ENCODE measurements at regions not wholly inside any gene's neighbourhood (a gene's known extent, or its start where the extent isn't known, plus 50 kb on each side); places are given as distances from the start of the nearest gene placed in this dataset.
"Not testable (repeated sequence)": the region's sequence is repeated elsewhere in the genome, so short reads cannot be mapped to it uniquely, and the experiment has no call there.

DNA sequence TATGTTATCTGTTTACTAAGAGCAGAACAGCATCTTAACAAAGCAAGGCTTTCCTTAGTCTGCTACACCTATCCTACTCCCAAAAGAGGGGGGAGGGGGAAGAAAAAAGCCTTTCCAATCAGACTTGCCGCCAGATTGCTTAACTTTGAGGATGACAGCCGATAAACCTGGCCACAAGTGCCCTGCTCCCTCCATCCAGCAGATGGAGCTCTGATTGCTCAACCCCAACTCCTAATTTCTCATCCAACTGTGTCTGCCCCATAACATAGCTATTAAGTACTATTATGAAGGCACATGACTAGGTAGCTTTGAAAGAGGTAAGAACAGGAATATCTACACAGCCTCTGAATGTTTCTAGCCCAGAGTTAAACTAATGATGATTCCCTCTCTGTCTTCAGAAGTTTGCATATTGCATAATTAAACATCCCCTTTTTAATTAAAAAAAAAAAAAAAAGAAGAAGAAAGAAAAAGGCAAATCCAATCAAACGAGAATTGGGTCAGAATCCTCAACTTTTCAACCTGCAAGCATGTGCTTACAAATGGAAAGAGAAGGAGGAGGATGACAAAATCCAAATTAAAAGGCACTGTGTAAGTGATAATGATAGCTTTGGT lies 247.4 kb downstream of the GALC start:
- no peak overlapping the region for H3K4me3 ChIP-seq (ENCODE audit: low read length in 2 of 2)
- no peaks in the 10 kb centered on the region for H3K9me3 ChIP-seq (ENCODE audit: control insufficient read depth in 2 of 2, low read length in 2 of 2)
- H3K4me1 ChIP-seq (ENCODE audit: control insufficient read depth in 2 of 2, insufficient read depth in 2 of 2, low read length in 2 of 2): no peaks in the 10 kb centered on the region

GRCh38 chr14:87734577-87735360 lies 258.2 kb downstream of the GALC start:
- not testable (repeated sequence) for H3K4me1 ChIP-seq (ENCODE audit: control insufficient read depth in 2 of 2, insufficient read depth in 2 of 2, low read length in 2 of 2); H3K36me3 ChIP-seq (ENCODE audit: control insufficient read depth in 2 of 2, insufficient read depth in 2 of 2, low read length in 2 of 2); H3K9me3 ChIP-seq (ENCODE audit: control insufficient read depth in 2 of 2, low read length in 2 of 2); H3K9ac ChIP-seq (ENCODE audit: low read depth in 1 of 2, low read length in 2 of 2); H3K4me3 ChIP-seq (ENCODE audit: low read length in 2 of 2); H3K27ac ChIP-seq (ENCODE audit: low read depth in 2 of 2, low read length in 2 of 2); H3K27me3 ChIP-seq (ENCODE audit: control insufficient read depth in 2 of 2, insufficient read depth in 2 of 2, low read length in 2 of 2)

More for the DNA sequence above, 247.4 kb downstream of the GALC start:
- Histone ChIP-seq H3K27me3 (ENCODE audit: control insufficient read depth in 2 of 2, insufficient read depth in 2 of 2, low read length in 2 of 2) (no peaks in the 10 kb centered on the region), H3K27ac (ENCODE audit: low read depth in 2 of 2, low read length in 2 of 2) (no peak overlapping the region), H3K36me3 (ENCODE audit: control insufficient read depth in 2 of 2, insufficient read depth in 2 of 2, low read length in 2 of 2) (no peaks in the 10 kb centered on the region), H3K9ac (ENCODE audit: low read depth in 1 of 2, low read length in 2 of 2) (no peak overlapping the region)

- H3K4me3 ChIP-seq (ENCODE audit: low read length in 2 of 2); H3K9me3 ChIP-seq (ENCODE audit: control insufficient read depth in 2 of 2, low read length in 2 of 2); H3K27ac ChIP-seq (ENCODE audit: low read depth in 2 of 2, low read length in 2 of 2); H3K4me1 ChIP-seq (ENCODE audit: control insufficient read depth in 2 of 2, insufficient read depth in 2 of 2, low read length in 2 of 2); H3K27me3 ChIP-seq (ENCODE audit: control insufficient read depth in 2 of 2, insufficient read depth in 2 of 2, low read length in 2 of 2); H3K36me3 ChIP-seq (ENCODE audit: control insufficient read depth in 2 of 2, insufficient read depth in 2 of 2, low read length in 2 of 2); H3K9ac ChIP-seq (ENCODE audit: low read depth in 1 of 2, low read length in 2 of 2): not testable (repeated sequence)
Observed at GRCh38 chr14:87733115-87733514, 259.9 kb downstream of the GALC start.

DNA sequence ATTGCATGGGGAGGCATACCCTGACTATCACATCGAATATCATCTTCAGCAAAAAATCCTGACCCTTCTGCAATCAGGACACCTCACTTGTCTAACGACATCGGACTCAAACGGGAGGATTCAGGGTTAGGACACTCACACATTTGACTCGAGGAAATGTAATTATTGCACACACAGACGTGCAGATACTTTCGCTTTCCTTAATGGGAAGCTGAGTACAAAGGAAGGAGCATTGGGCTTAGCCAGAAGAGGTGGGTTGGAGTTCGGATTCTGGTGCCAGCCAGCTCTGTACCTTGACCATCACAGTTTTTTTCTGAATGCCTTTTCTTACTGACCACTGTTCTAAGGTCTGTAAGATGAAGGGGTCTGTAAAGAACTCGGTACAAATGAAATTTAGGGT lies 260.4 kb downstream of the GALC start:
- H3K36me3 ChIP-seq (ENCODE audit: control insufficient read depth in 2 of 2, insufficient read depth in 2 of 2, low read length in 2 of 2): no peaks in the 10 kb centered on the region
- no peak overlapping the region for H3K9ac ChIP-seq (ENCODE audit: low read depth in 1 of 2, low read length in 2 of 2)
- H3K27me3 ChIP-seq (ENCODE audit: control insufficient read depth in 2 of 2, insufficient read depth in 2 of 2, low read length in 2 of 2): no peaks in the 10 kb centered on the region
- no peaks in the 10 kb centered on the region for H3K4me1 ChIP-seq (ENCODE audit: control insufficient read depth in 2 of 2, insufficient read depth in 2 of 2, low read length in 2 of 2)
- H3K9me3 ChIP-seq (ENCODE audit: control insufficient read depth in 2 of 2, low read length in 2 of 2): no peaks in the 10 kb centered on the region
- H3K27ac ChIP-seq (ENCODE audit: low read depth in 2 of 2, low read length in 2 of 2): no peak overlapping the region
- H3K4me3 ChIP-seq (ENCODE audit: low read length in 2 of 2): no peak overlapping the region

DNA sequence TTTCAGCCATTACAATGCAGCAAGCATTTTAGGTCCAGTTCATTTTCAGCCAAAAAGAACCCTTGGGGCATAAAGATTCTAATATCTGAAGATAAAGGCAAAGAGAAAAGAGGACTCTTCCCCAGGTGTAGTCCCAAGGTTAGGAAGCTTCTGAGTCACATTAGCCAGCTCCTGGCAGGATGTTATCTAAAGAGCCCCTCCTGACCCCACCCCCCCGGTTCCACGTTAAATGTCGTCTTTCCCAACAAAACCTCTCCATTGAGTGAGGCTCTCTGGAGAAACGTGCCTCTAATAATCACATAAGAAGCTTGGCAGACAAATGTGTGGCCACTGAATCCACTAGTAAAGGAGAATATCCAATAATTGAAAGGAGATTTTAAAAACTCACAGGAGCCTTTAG lies 267.7 kb downstream of the GALC start:
- Histone ChIP-seq H3K36me3 (ENCODE audit: control insufficient read depth in 2 of 2, insufficient read depth in 2 of 2, low read length in 2 of 2) (no peaks in the 10 kb centered on the region), H3K4me1 (ENCODE audit: control insufficient read depth in 2 of 2, insufficient read depth in 2 of 2, low read length in 2 of 2) (no peaks in the 10 kb centered on the region), H3K27me3 (ENCODE audit: control insufficient read depth in 2 of 2, insufficient read depth in 2 of 2, low read length in 2 of 2) (no peaks in the 10 kb centered on the region), H3K9ac (ENCODE audit: low read depth in 1 of 2, low read length in 2 of 2) (no peak overlapping the region), H3K4me3 (ENCODE audit: low read length in 2 of 2) (no peak overlapping the region), H3K27ac (ENCODE audit: low read depth in 2 of 2, low read length in 2 of 2) (no peak overlapping the region), H3K9me3 (ENCODE audit: control insufficient read depth in 2 of 2, low read length in 2 of 2) (no peaks in the 10 kb centered on the region)

GRCh38 chr14:87712396-87713090 lies 280.4 kb downstream of the GALC start:
- Histone ChIP-seq H3K27ac (ENCODE audit: low read depth in 2 of 2, low read length in 2 of 2) (no peak overlapping the region), H3K27me3 (ENCODE audit: control insufficient read depth in 2 of 2, insufficient read depth in 2 of 2, low read length in 2 of 2) (no peaks in the 10 kb centered on the region), H3K9me3 (ENCODE audit: control insufficient read depth in 2 of 2, low read length in 2 of 2) (no peaks in the 10 kb centered on the region), H3K4me3 (ENCODE audit: low read length in 2 of 2) (no peak overlapping the region), H3K36me3 (ENCODE audit: control insufficient read depth in 2 of 2, insufficient read depth in 2 of 2, low read length in 2 of 2) (no peaks in the 10 kb centered on the region), H3K4me1 (ENCODE audit: control insufficient read depth in 2 of 2, insufficient read depth in 2 of 2, low read length in 2 of 2) (no peaks in the 10 kb centered on the region), H3K9ac (ENCODE audit: low read depth in 1 of 2, low read length in 2 of 2) (no peak overlapping the region)

- H3K27ac ChIP-seq (ENCODE audit: low read depth in 2 of 2, low read length in 2 of 2): no peak overlapping the region
Observed at GRCh38 chr14:87705439-87705896, 287.5 kb downstream of the GALC start.

DNA sequence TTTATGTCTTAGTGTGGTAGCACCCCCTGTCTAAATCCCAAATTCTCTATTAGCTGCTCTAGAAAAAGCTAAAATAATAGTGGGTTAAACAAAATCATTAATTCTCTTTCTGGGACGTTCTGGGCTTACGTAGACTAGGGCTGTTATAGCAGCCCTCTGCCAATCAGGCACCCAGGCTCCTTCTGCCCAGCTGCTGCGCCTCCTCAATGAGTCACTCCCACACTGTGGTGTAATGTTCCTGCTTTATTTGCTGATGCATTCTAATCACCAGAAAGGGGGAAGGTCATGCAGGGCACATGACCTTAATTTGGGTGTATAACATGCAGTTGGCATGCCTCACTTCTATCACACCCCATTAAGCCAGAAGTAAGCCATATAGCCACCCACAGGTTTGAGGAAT lies 294.5 kb downstream of the GALC start:
- H3K4me1 ChIP-seq (ENCODE audit: control insufficient read depth in 2 of 2, insufficient read depth in 2 of 2, low read length in 2 of 2): no peaks in the 10 kb centered on the region
- peaks cover 0 to 3% of the 10 kb centered on the region in 2 donors for H3K9me3 ChIP-seq (ENCODE audit: control insufficient read depth in 2 of 2, low read length in 2 of 2)
- H3K36me3 ChIP-seq (ENCODE audit: control insufficient read depth in 2 of 2, insufficient read depth in 2 of 2, low read length in 2 of 2): no peaks in the 10 kb centered on the region
- no peak overlapping the region for H3K4me3 ChIP-seq (ENCODE audit: low read length in 2 of 2)
- no peaks in the 10 kb centered on the region for H3K27me3 ChIP-seq (ENCODE audit: control insufficient read depth in 2 of 2, insufficient read depth in 2 of 2, low read length in 2 of 2)
- no peak overlapping the region for H3K9ac ChIP-seq (ENCODE audit: low read depth in 1 of 2, low read length in 2 of 2)
- H3K27ac ChIP-seq (ENCODE audit: low read depth in 2 of 2, low read length in 2 of 2): no peak overlapping the region

More at GRCh38 chr14:87705439-87705896, 287.5 kb downstream of the GALC start:
- Histone ChIP-seq H3K27me3 (ENCODE audit: control insufficient read depth in 2 of 2, insufficient read depth in 2 of 2, low read length in 2 of 2) (no peaks in the 10 kb centered on the region), H3K9ac (ENCODE audit: low read depth in 1 of 2, low read length in 2 of 2) (no peak overlapping the region), H3K4me3 (ENCODE audit: low read length in 2 of 2) (no peak overlapping the region), H3K4me1 (ENCODE audit: control insufficient read depth in 2 of 2, insufficient read depth in 2 of 2, low read length in 2 of 2) (no peaks in the 10 kb centered on the region), H3K9me3 (ENCODE audit: control insufficient read depth in 2 of 2, low read length in 2 of 2) (peaks cover 0 to 4% of the 10 kb centered on the region in 2 donors), H3K36me3 (ENCODE audit: control insufficient read depth in 2 of 2, insufficient read depth in 2 of 2, low read length in 2 of 2) (no peaks in the 10 kb centered on the region)

- Histone ChIP-seq H3K36me3 (ENCODE audit: control insufficient read depth in 2 of 2, insufficient read depth in 2 of 2, low read length in 2 of 2) (no peaks in the 10 kb centered on the region), H3K9ac (ENCODE audit: low read depth in 1 of 2, low read length in 2 of 2) (no peak overlapping the region), H3K4me1 (ENCODE audit: control insufficient read depth in 2 of 2, insufficient read depth in 2 of 2, low read length in 2 of 2) (no peaks in the 10 kb centered on the region), H3K4me3 (ENCODE audit: low read length in 2 of 2) (no peak overlapping the region), H3K27me3 (ENCODE audit: control insufficient read depth in 2 of 2, insufficient read depth in 2 of 2, low read length in 2 of 2) (no peaks in the 10 kb centered on the region), H3K9me3 (ENCODE audit: control insufficient read depth in 2 of 2, low read length in 2 of 2) (no peaks in the 10 kb centered on the region), H3K27ac (ENCODE audit: low read depth in 2 of 2, low read length in 2 of 2) (no peak overlapping the region)
Observed at GRCh38 chr14:87696485-87696884, 296.5 kb downstream of the GALC start.
